Activated CD8-positive, alpha-beta memory T cell treated with anti-CD3 and anti-CD28 coated beads for 1 hour (primary cell): ENCODE measurements at regions not wholly inside any gene's neighbourhood (a gene's known extent, or its start where the extent isn't known, plus 50 kb on each side); places are given as distances from the start of the nearest gene placed in this dataset.
"Not testable (repeated sequence)": the region's sequence is repeated elsewhere in the genome, so short reads cannot be mapped to it uniquely, and the experiment has no call there.

Experiments
- DNase-seq, 2 donors: peaks; one replicate each; pipeline ENCODE4 v3.0.0-alpha.2; 2020; ENCODE audit warnings: low read depth in 1 of 2; ENCODE audit errors: extremely low read depth in 1 of 2

- no peak for DNase-seq
These were observed 1403.1 kb downstream of the HACE1 start for GRCh38 chr6:103456652-103457051.

DNA sequence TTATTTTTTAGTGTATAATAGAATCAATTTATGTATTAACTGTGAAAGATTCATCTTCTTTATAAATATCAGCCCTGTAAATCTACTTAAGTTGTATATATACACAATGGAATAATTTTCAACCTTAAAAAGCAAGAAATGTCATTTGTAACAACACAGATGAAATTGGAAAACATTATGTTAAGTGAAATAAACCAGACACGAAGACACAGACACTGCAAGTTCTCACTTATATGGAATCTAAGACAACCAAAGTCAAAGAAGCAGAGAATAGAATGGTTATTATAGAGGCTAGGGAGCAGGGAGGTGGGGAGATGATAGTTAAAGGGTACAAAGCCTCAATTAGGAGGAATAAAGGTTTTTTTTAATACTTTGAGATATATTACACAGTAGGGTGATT lies 1404.4 kb downstream of the HACE1 start:
- no peak for DNase-seq

DNA sequence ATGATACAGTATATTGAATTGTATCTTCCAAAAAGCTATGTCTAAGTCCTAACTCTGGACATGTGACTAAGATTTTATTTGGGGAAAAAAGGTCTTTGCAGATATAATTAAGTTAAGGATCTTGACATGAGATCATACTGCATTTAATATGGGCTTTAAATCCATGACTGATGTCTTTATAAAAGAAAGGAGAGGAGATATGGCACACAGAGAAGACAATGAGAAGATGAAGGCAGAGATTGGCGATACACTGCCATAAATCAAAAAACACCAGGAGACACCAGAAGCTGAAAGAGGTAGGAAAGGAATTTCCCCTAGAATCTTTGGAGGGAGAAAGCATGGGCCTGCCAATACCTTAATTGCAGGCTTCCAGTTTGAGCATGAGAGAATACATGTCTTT lies 1450.2 kb downstream of the HACE1 start:
- no peak for DNase-seq

DNA sequence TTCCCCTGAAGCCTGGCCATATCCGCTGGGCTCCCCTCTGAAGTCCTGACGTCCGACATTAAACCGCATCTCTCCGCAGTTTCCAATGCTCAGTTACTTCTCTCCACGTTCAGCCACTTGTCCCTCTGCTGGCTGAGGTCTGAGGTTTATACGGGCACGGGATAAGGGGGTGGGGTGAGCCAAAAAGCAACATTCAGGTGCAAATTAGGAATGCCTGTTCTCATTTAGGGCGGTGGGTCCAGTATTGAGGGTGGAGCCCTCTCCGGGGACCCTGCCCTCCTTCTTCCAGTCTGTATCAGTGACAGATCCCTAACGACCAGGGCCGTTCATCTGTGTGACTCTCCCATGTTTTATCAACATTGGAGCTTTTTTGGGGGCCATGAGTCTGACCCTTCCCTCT lies 1454.4 kb downstream of the HACE1 start:
- DNase-seq, result no peak

GRCh38 chr6:103404799-103405198 lies 1454.9 kb downstream of the HACE1 start:
- DNase-seq, result no peak

DNA sequence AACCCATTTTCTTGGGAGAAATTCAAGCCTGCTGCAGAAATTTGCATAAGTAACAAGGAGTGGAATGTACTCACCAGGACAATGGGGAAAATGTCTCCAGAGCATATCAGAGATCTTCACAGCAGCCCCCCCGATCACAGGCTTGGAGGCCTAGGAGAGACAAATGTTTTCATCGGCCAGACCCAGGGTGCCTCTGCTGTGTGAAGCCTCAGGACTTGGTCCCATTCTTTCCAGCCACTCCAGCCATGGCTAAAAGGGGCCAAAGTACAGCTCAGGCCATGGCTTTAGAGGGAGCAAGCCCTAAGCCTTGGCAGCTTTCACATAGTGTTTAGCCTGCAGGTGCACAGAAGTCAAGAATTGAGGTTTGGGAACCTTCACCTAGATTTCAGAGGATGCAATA lies 1463.0 kb downstream of the HACE1 start:
- no peak for DNase-seq

DNA sequence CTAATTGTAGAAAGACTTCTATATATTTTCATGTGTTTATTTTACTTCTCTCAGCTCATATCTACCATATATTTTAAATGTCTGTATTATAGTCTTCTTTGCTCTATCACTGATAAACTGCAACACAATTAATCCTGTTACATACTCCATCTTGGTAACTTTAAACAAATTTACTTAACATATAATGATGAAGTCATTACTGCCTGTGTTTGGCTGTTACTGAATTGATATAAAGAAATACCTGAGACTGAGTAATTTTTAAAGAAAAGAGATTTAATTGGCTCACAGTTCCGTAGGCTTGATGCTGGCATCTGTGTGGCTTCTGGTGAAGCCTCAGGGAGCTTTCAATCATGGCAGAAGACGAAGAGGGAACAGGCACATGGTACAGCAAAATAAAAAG lies 1480.4 kb downstream of the HACE1 start:
- DNase-seq, result no peak

DNA sequence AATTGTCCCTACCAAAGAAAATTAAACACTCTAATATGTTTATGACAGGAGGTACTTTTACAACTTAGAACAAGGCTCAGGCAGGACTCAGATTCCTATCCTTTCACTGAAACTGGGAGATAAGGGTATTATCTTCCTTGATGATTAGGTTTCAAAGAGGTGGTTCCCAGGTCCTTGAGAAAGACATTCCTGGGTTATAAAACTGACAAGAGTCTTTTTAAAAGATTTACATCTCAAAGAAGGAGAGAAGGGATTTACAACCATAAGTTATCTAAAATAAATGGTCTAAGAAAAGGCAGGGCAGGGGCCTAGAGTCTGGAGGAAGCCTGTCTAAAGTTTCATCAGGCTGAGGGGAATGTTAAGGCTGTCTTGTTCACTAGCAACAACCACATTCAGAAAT lies 1492.5 kb downstream of the HACE1 start:
- no peak for DNase-seq

DNA sequence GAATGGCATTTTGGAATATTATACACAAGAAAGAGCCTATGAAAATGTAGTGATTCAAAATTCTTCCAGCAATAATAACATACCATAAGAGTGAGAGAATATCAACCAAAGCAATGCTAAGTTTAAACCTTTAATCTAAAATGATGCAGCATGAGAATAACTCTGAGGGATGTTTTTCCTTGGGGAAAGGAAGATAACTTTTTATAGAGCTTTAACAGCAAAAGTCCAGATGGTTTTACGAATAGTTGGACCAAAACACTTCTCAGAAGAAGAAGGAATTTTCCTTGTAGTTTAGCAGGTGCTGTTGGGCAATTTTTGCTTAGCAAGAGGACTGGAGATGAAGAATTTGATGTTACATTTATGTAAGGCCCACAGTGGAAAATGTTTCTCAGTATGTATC lies 1503.2 kb downstream of the HACE1 start:
- no peak for DNase-seq

DNA sequence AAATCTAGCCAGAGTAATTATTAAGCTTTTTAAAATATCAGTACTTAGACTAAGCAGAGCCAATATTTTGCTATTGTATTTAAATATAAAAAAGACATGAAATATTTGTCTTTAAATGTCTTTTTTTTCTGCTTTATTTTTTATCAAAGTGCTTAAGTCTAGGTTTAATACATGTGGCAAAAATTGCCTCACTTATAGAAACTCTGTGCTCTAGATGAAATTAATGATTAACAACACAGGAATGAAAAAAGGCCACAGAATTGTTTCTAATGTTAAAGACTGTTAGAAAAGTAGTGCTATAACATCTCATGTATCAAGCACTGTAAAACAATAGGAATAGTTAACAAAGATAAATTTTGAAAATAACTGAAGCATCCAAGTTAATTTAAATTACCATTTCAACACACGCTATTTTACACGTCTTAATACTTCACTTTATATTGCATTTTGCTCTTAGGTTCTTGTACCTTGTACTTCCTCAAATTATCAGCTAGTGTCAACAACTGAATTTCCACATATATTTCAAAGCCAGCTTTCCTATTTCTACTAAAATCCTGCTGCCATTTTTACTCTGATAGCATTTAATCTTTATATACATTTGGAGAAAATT lies 1515.1 kb downstream of the HACE1 start:
- no peak for DNase-seq

- DNase-seq, result no peak
These were observed 1524.3 kb downstream of the HACE1 start for GRCh38 chr6:103335412-103335811.

- DNase-seq, result no peak
These were observed 1532.7 kb downstream of the HACE1 start for GRCh38 chr6:103326760-103327757.

- DNase-seq, result no peak
These were observed 1546.3 kb downstream of the HACE1 start for GRCh38 chr6:103313432-103313831.

GRCh38 chr6:103294376-103294775 lies 1565.3 kb downstream of the HACE1 start:
- DNase-seq, result not testable (repeated sequence)

DNA sequence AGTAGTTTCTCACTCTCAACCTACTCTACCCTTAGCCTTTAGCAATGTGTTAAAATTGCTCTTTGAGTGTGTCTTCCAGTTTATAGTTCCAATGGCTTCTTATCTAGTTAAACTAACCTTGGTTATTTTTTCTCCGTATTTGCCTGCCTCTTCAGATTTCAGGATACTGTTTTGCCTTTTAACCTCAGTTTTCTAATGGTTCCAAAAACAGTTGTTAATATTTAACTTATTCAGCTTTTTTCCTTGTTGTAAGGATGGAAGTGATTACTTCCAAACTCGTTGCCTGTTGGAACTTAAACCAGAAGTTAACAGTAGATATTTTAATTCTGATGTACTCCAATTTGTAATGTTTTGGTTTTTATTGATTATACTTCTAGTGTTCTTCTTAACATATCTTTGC lies 1574.9 kb downstream of the HACE1 start:
- no peak for DNase-seq

DNA sequence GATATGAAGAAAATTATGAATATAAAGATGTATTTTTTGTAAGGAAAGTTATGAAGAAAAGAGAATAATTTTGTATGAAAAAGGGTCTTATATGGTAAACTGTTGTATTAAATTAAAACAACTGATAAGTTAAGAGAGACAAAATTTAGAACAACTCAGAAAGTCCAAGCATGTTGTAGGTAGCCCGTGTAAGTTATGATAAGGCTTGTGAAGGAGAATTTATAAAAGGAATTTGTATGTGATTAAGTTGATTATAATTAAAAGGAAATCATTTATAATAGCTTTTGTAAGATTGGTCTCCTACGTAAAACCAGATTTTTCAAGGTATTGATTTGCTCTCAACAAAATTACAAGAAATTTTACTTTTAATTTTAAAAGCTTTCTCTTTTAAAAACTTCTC lies 1579.3 kb downstream of the HACE1 start:
- no peak for DNase-seq

DNA sequence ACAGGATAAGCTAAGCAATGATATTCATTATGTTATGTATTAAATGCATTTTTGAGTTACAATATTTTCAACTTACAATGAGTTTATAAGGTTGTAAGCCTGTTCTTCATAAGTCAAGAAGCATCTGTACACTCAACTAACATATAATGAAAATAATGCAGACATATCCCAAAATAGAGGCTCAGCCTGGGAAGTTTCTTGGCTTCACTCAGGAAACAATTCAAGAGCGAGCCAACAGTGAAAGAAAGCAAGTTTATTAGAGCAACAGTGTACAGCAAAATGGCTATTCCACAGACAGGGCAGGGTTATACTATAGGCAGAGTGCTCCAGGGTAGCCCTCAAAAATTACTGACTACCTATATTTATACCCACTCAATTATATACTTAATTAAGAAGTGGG lies 1581.8 kb downstream of the HACE1 start:
- DNase-seq, result no peak

DNA sequence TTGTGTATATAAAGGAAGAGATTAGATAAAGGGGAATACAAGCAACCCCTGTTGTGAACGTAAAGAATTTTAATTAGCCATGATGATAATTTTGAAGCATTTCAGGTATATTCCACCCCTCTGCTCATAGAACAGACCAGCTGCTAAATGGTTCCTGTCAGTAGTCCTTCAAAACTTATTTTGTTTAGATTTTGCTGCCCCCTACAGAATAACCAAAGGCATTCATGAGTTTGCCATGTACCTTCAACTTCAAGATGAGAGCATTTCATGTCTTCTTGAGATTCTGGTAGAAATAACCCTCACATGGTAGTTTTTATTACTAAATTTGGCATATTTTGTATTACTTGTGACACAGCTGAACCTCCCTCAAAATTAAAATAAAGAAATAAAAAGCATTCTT lies 1586.7 kb downstream of the HACE1 start:
- no peak for DNase-seq

GRCh38 chr6:103269581-103269980 lies 1590.1 kb downstream of the HACE1 start:
- DNase-seq, result no peak

DNA sequence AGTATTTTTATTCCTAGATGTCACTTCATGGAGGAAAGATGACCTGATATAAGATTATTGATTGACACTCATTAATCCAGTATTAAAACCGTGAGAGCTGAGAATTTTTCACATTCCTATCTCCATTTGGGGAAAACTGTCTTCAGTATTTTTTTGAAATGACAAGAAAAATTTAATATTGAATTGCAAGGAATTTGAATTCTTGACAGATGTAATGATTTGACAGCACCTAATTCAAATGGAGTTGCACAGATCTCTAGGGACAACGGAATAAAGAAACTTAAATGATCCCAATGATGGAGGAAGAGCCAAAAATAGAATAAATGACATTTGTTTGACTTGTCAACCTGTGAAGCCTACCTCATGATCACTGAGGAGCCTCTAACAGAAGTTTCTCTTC lies 1591.4 kb downstream of the HACE1 start:
- DNase-seq, result no peak

GRCh38 chr6:103264020-103264419 lies 1595.7 kb downstream of the HACE1 start:
- DNase-seq, result no peak

DNA sequence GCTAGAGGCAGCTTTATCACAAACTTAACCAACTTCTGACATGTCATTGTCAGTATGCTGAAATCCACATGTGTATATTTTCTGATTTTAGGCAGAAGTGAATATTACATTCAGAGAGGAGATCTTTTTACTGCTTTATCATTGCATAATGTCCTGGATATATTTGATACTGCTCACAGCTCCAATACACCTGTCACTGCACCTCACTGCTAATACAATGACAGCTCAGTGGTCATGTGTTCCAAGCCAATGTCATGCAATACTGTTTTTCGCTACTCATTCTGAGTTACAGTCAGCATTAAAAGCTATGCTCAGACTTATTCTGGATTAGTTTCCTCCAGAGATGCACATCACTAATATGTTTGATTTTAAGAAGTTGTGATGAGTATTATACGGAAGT lies 1604.6 kb downstream of the HACE1 start:
- no peak for DNase-seq
